ENCODE measurements at regions not wholly inside any gene's neighbourhood (a gene's known extent, or its start where the extent isn't known, plus 50 kb on each side); places are given as distances from the start of the nearest gene placed in this dataset.

GRCh38 chr4:116391020-116391419 lies 694.4 kb downstream of the TRAM1L1 start:
- TF ChIP-seq ZFP62 (CRISPR knock-in tag; IDR thresholded peaks at IDR 0.05) (no peak), ZNF260 (CRISPR knock-in tag; IDR thresholded peaks at IDR 0.05; ENCODE audit: borderline replicate concordance, low read depth) (no peak), FOXA3 (CRISPR knock-in tag; IDR thresholded peaks at IDR 0.05) (no peak), ZFP41 (CRISPR knock-in tag; IDR thresholded peaks at IDR 0.05; ENCODE audit: borderline replicate concordance) (no peak), AHR (CRISPR knock-in tag; IDR thresholded peaks at IDR 0.05) (no peak), BRCA1 (CRISPR knock-in tag; IDR thresholded peaks at IDR 0.05) (no peak), CTCF (CRISPR knock-in tag; IDR thresholded peaks at IDR 0.05) (no peak), CEBPB (IDR thresholded peaks at IDR 0.05; ENCODE audit: borderline replicate concordance, low read depth, low read length) (no peak), SRF (IDR thresholded peaks at IDR 0.05; ENCODE audit: low read depth, low read length) (no peak), ZFP1 (CRISPR knock-in tag; IDR thresholded peaks at IDR 0.05) (no peak), ZNF629 (CRISPR knock-in tag; conservative IDR thresholded peaks at IDR 0.05) (no peak), GATAD1 (CRISPR knock-in tag; IDR thresholded peaks at IDR 0.05) (no peak), GABPA (IDR thresholded peaks at IDR 0.05; ENCODE audit: low read depth, low read length) (no peak), GABPA (CRISPR knock-in tag; IDR thresholded peaks at IDR 0.05; ENCODE audit: low read depth) (no peak), RERE (CRISPR knock-in tag; IDR thresholded peaks at IDR 0.05; ENCODE audit: low read depth) (no peak)

Data from HepG2 (cell line).